ENCODE measurements at regions not wholly inside any gene's neighbourhood (a gene's known extent, or its start where the extent isn't known, plus 50 kb on each side); places are given as distances from the start of the nearest gene placed in this dataset.

GRCh38 chr6:156687789-156688619, 89.2 kb upstream of the ARID1B start:
- Histone ChIP-seq H3K4me3 (ENCODE audit: low read depth, low read length) (peak overlapping the region; percentile 69), H3K36me3 (ENCODE audit: control insufficient read depth, insufficient read depth, low read length) (no peaks in the 10 kb centered on the region), H3K27me3 (ENCODE audit: control insufficient read depth, insufficient read depth, low read length) (no peaks in the 10 kb centered on the region)
- no peak for DNase-seq (ENCODE audit: low read depth)
- TF ChIP-seq CTCF (IDR thresholded peaks at IDR 0.05; ENCODE audit: insufficient read depth, low read length, poor library complexity, severe bottlenecking): no peak

- no peak for DNase-seq (ENCODE audit: low read depth)
- Histone ChIP-seq H3K36me3 (ENCODE audit: control insufficient read depth, insufficient read depth, low read length) (no peaks in the 10 kb centered on the region), H3K4me3 (ENCODE audit: low read depth, low read length) (peak overlapping the region; percentile 69), H3K27me3 (ENCODE audit: control insufficient read depth, insufficient read depth, low read length) (no peaks in the 10 kb centered on the region)
- TF ChIP-seq CTCF (IDR thresholded peaks at IDR 0.05; ENCODE audit: insufficient read depth, low read length, poor library complexity, severe bottlenecking): no peak
Observed at GRCh38 chr6:156686995-156687788, 90.0 kb upstream of the ARID1B start.

- no peak for DNase-seq (ENCODE audit: low read depth)
- TF ChIP-seq CTCF (IDR thresholded peaks at IDR 0.05; ENCODE audit: insufficient read depth, low read length, poor library complexity, severe bottlenecking): peak; percentile 46
- H3K36me3 ChIP-seq (ENCODE audit: control insufficient read depth, insufficient read depth, low read length): no peaks in the 10 kb centered on the region
- peak overlapping the region; percentile 63 for H3K4me3 ChIP-seq (ENCODE audit: low read depth, low read length)
- H3K27me3 ChIP-seq (ENCODE audit: control insufficient read depth, insufficient read depth, low read length): no peaks in the 10 kb centered on the region
Observed at GRCh38 chr6:156686301-156686994, 90.7 kb upstream of the ARID1B start.

- TF ChIP-seq CTCF (IDR thresholded peaks at IDR 0.05; ENCODE audit: insufficient read depth, low read length, poor library complexity, severe bottlenecking): no peak
- no peak for DNase-seq (ENCODE audit: low read depth)
- Histone ChIP-seq H3K4me3 (ENCODE audit: low read depth, low read length) (peak overlapping the region; percentile 63), H3K36me3 (ENCODE audit: control insufficient read depth, insufficient read depth, low read length) (no peaks in the 10 kb centered on the region), H3K27me3 (ENCODE audit: control insufficient read depth, insufficient read depth, low read length) (no peaks in the 10 kb centered on the region)
Observed at GRCh38 chr6:156685823-156686222, 91.4 kb upstream of the ARID1B start.

GRCh38 chr6:156683821-156684220, 93.4 kb upstream of the ARID1B start:
- Histone ChIP-seq H3K4me3 (ENCODE audit: low read depth, low read length) (no peak overlapping the region), H3K27me3 (ENCODE audit: control insufficient read depth, insufficient read depth, low read length) (no peaks in the 10 kb centered on the region), H3K36me3 (ENCODE audit: control insufficient read depth, insufficient read depth, low read length) (no peaks in the 10 kb centered on the region)
- DNase-seq (ENCODE audit: low read depth): no peak
- no peak for TF ChIP-seq CTCF (IDR thresholded peaks at IDR 0.05; ENCODE audit: insufficient read depth, low read length, poor library complexity, severe bottlenecking)
